Right lobe of liver (tissue), 4 donors: ENCODE measurements at regions not wholly inside any gene's neighbourhood (a gene's known extent, or its start where the extent isn't known, plus 50 kb on each side); places are given as distances from the start of the nearest gene placed in this dataset.

Experiments used
- CTCF ChIP-seq, 4 donors: fragments of 200-600 bp in 3 of 4; fragments of 450-650 bp in 1 of 4; IDR thresholded peaks; one replicate each; pipeline versions ENCODE4 v1.5.1 to v1.8.0; 2016 to 2022; ENCODE audit warnings: antibody characterized with exemption in 4 of 4, mild to moderate bottlenecking in 2 of 4
- POLR2A ChIP-seq: fragments of 450-650 bp; IDR thresholded peaks from one replicate; pipeline ENCODE4 v1.6.1; 2017; ENCODE audit warnings: antibody characterized with exemption, mild to moderate bottlenecking
- donor health status: DM: no; HTN: no; CAD: no.
- donor health status: DM: no; HTN: no; CAD: no.
- donor health status: DM: no; HTN: yes; CAD: no.

GRCh38 chr11:69931060-69931910, 112.1 kb upstream of the FGF3 start:
- TF ChIP-seq CTCF (IDR thresholded peaks at IDR 0.05) (no peak), POLR2A (no peak)
